Activated naive CD4-positive, alpha-beta T cell treated with anti-CD3 and anti-CD28 coated beads, Interleukin-2, amount 50 U/mL, for 72 hours (primary cell): ENCODE measurements at regions not wholly inside any gene's neighbourhood (a gene's known extent, or its start where the extent isn't known, plus 50 kb on each side); places are given as distances from the start of the nearest gene placed in this dataset.
"Not testable (repeated sequence)": the region's sequence is repeated elsewhere in the genome, so short reads cannot be mapped to it uniquely, and the experiment has no call there.

Experiments used
- ATAC-seq, 2 donors: fragments of 150-1000 bp; cut with Tn5 transposase; 2 replicates each; pipeline ENCODE4 v1.10.0; 2021; ENCODE audit warnings: mild to moderate bottlenecking in 2 of 2, moderate library complexity in 2 of 2
- DNase-seq, 2 donors: peaks; one replicate each; pipeline ENCODE4 v3.0.0; 2021 to 2022; ENCODE audit warnings: low spot score in 2 of 2
- H3K27ac Mint-ChIP-seq, 2 donors: one replicate each; pipeline ENCODE4 v1.8.0; 2022; ENCODE audit warnings: mild to moderate bottlenecking in 2 of 2, mixed read lengths in 2 of 2
- H3K36me3 Mint-ChIP-seq, 2 donors: one replicate each; pipeline ENCODE4 v1.8.0; 2022; ENCODE audit warnings: mixed read lengths in 2 of 2
- H3K9me3 Mint-ChIP-seq, 2 donors: one replicate each; pipeline ENCODE4 v1.8.0; 2022; ENCODE audit warnings: mixed read lengths in 2 of 2

GRCh38 chr1:118828038-118828437, 160.1 kb downstream of the TBX15 start:
- peaks cover 0 to 25% of the 10 kb centered on the region in 2 donors for H3K36me3 Mint-ChIP-seq
- no peak overlapping the region for H3K27ac Mint-ChIP-seq
- ATAC-seq (no peak), DNase-seq (no peak)
- peaks cover 28 to 35% of the 10 kb centered on the region in 2 donors for H3K9me3 Mint-ChIP-seq

GRCh38 chr1:118827636-118828035, 160.5 kb downstream of the TBX15 start:
- no peak for ATAC-seq
- H3K9me3 Mint-ChIP-seq: peaks cover 27 to 35% of the 10 kb centered on the region in 2 donors
- DNase-seq: no peak

GRCh38 chr1:118827207-118827606, 160.9 kb downstream of the TBX15 start:
- Mint-ChIP-seq H3K9me3 (peaks cover 24 to 32% of the 10 kb centered on the region in 2 donors), H3K36me3 (peaks cover 0 to 25% of the 10 kb centered on the region in 2 donors), H3K27ac (no peak overlapping the region)
- ATAC-seq: no peak
- DNase-seq: no peak

More at GRCh38 chr1:118827636-118828035, 160.5 kb downstream of the TBX15 start:
- Mint-ChIP-seq H3K36me3 (peaks cover 0 to 25% of the 10 kb centered on the region in 2 donors), H3K27ac (no peak overlapping the region)

GRCh38 chr1:118826669-118827068, 161.5 kb downstream of the TBX15 start:
- no peak overlapping the region for H3K27ac Mint-ChIP-seq
- peaks cover 24 to 35% of the 10 kb centered on the region in 2 donors for H3K9me3 Mint-ChIP-seq
- ATAC-seq (no peak), DNase-seq (no peak)
- H3K36me3 Mint-ChIP-seq: peaks cover 0 to 25% of the 10 kb centered on the region in 2 donors

GRCh38 chr1:118825619-118826018, 162.5 kb downstream of the TBX15 start:
- peaks cover 17 to 31% of the 10 kb centered on the region in 2 donors for H3K9me3 Mint-ChIP-seq

GRCh38 chr1:118821801-118822200, 166.3 kb downstream of the TBX15 start:
- Mint-ChIP-seq H3K27ac (no peak overlapping the region), H3K9me3 (peaks cover 9 to 21% of the 10 kb centered on the region in 2 donors), H3K36me3 (peaks cover 0 to 4% of the 10 kb centered on the region in 2 donors)
- ATAC-seq (no peak), DNase-seq (no peak)

More at GRCh38 chr1:118825619-118826018, 162.5 kb downstream of the TBX15 start:
- ATAC-seq (no peak), DNase-seq (no peak)
- Mint-ChIP-seq H3K27ac (no peak overlapping the region), H3K36me3 (peaks cover 0 to 17% of the 10 kb centered on the region in 2 donors)

- H3K27ac Mint-ChIP-seq: no peak overlapping the region
- DNase-seq: no peak
- H3K9me3 Mint-ChIP-seq: peaks cover 9 to 21% of the 10 kb centered on the region in 2 donors
- H3K36me3 Mint-ChIP-seq: peaks cover 0 to 4% of the 10 kb centered on the region in 2 donors
- no peak for ATAC-seq
These were observed 167.3 kb downstream of the TBX15 start for GRCh38 chr1:118820864-118821263.

GRCh38 chr1:118815909-118816308, 172.2 kb downstream of the TBX15 start:
- H3K9me3 Mint-ChIP-seq: peaks cover 12 to 13% of the 10 kb centered on the region in 2 donors
- no peak overlapping the region for H3K27ac Mint-ChIP-seq
- DNase-seq (no peak), ATAC-seq (no peak)
- no peaks in the 10 kb centered on the region for H3K36me3 Mint-ChIP-seq

- H3K27ac Mint-ChIP-seq: no peak overlapping the region
- peaks cover 0 to 4% of the 10 kb centered on the region in 2 donors for H3K36me3 Mint-ChIP-seq
- ATAC-seq: no peak
- H3K9me3 Mint-ChIP-seq: peaks cover 9 to 18% of the 10 kb centered on the region in 2 donors
- no peak for DNase-seq
These were observed 175.6 kb downstream of the TBX15 start for GRCh38 chr1:118812555-118812954.

- peaks cover 9 to 18% of the 10 kb centered on the region in 2 donors for H3K9me3 Mint-ChIP-seq
- ATAC-seq: no peak
- DNase-seq: no peak
- peaks cover 0 to 4% of the 10 kb centered on the region in 2 donors for H3K36me3 Mint-ChIP-seq
- H3K27ac Mint-ChIP-seq: no peak overlapping the region
These were observed 177.0 kb downstream of the TBX15 start for GRCh38 chr1:118811156-118811555.

GRCh38 chr1:118809586-118809985, 178.6 kb downstream of the TBX15 start:
- Mint-ChIP-seq H3K9me3 (peaks cover 9 to 18% of the 10 kb centered on the region in 2 donors), H3K36me3 (peaks cover 0 to 4% of the 10 kb centered on the region in 2 donors), H3K27ac (no peak overlapping the region)
- no peak for DNase-seq
- ATAC-seq: no peak

- not testable (repeated sequence) for ATAC-seq, DNase-seq, H3K9me3 Mint-ChIP-seq, H3K27ac Mint-ChIP-seq, H3K36me3 Mint-ChIP-seq
These were observed 185.0 kb downstream of the TBX15 start for GRCh38 chr1:118803128-118803527.

- ATAC-seq (no peak), DNase-seq (no peak)
- Mint-ChIP-seq H3K9me3 (peaks cover 24 to 26% of the 10 kb centered on the region in 2 donors), H3K36me3 (peaks cover 6 to 9% of the 10 kb centered on the region in 2 donors), H3K27ac (no peak overlapping the region)
These were observed 196.9 kb downstream of the TBX15 start for GRCh38 chr1:118791094-118791691.

- DNase-seq (no peak), ATAC-seq (no peak)
- H3K9me3 Mint-ChIP-seq: peaks cover 23 to 24% of the 10 kb centered on the region in 2 donors
- peaks cover 6 to 9% of the 10 kb centered on the region in 2 donors for H3K36me3 Mint-ChIP-seq
- H3K27ac Mint-ChIP-seq: peak overlapping the region in 1 of 2 donors; percentile 12
These were observed 199.7 kb downstream of the TBX15 start for GRCh38 chr1:118788463-118788862.

GRCh38 chr1:118786454-118787155, 201.5 kb downstream of the TBX15 start:
- peaks cover 20 to 23% of the 10 kb centered on the region in 2 donors for H3K9me3 Mint-ChIP-seq
- no peak overlapping the region for H3K27ac Mint-ChIP-seq
- DNase-seq (no peak), ATAC-seq (no peak)
- H3K36me3 Mint-ChIP-seq: peaks cover 6 to 9% of the 10 kb centered on the region in 2 donors

- no peak for ATAC-seq
- no peak overlapping the region for H3K27ac Mint-ChIP-seq
- no peak for DNase-seq
These were observed 202.9 kb downstream of the TBX15 start for GRCh38 chr1:118785246-118785645.

GRCh38 chr1:118783095-118783758, 204.9 kb downstream of the TBX15 start:
- Mint-ChIP-seq H3K36me3 (peaks cover 0 to 10% of the 10 kb centered on the region in 2 donors), H3K9me3 (peaks cover 10 to 24% of the 10 kb centered on the region in 2 donors), H3K27ac (no peak overlapping the region)
- ATAC-seq: no peak
- no peak for DNase-seq

More at GRCh38 chr1:118785246-118785645, 202.9 kb downstream of the TBX15 start:
- Mint-ChIP-seq H3K9me3 (peaks cover 12 to 21% of the 10 kb centered on the region in 2 donors), H3K36me3 (peaks cover 4 to 11% of the 10 kb centered on the region in 2 donors)
